ENCODE measurements at regions not wholly inside any gene's neighbourhood (a gene's known extent, or its start where the extent isn't known, plus 50 kb on each side); places are given as distances from the start of the nearest gene placed in this dataset.

DNA sequence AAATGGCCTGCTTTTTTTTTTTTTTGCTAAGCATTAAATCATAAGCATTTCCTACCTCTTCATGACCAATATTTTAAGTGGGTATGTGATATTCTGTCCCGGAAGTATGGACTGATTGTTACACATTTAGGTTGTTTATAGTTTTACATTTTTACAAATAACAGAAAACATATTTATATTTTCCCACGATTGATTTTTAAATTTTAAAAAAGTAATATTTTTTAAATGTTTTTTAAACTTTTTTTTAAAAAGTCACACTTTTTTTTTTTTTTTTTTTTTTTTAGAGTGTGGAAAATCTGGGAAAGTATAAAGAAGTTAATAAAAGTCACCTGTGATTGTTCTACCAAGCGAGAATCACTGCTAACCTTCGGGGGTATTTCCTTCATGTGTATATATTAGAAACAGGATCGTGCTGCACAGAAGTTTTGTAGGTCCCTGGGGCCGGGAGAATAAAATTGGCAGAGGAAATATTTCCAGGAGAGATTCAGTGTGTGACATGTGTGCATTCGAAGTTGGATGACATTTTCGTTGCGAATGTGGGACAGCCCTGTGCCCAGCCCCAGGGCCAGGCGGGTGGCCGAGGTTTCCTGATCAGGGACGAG, 173.1 kb downstream of the CDC5L start:
- no peak for DNase-seq

DNA sequence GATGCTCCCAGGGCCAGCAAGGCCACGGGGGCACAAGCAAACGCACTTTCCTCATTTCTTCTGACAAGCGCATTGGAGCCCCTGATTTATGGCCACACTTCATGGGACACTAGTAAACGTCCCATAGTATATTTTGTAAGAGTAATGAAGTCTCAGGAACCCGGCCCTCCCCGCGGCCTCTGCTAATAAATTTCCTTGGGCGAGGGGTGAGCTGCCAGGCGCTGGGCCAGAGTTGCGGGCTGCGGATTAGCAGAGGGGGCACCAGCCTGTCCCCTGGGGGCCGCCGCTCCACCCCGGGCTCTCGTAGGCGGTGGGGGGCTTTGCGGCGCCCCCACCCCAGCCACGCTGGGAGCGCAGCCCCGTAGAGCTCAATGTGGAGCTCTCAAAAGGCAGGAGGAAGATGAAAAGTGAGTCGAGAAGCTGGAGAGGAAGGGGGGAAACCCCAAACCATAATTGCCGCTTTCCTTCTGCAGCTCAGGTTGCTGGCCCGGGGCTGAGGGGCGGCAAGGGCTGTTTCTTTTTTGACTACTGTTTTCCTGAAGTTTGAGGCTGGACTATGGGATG, 173.6 kb downstream of the CDC5L start:
- peak; percentile 63 for DNase-seq

DNA sequence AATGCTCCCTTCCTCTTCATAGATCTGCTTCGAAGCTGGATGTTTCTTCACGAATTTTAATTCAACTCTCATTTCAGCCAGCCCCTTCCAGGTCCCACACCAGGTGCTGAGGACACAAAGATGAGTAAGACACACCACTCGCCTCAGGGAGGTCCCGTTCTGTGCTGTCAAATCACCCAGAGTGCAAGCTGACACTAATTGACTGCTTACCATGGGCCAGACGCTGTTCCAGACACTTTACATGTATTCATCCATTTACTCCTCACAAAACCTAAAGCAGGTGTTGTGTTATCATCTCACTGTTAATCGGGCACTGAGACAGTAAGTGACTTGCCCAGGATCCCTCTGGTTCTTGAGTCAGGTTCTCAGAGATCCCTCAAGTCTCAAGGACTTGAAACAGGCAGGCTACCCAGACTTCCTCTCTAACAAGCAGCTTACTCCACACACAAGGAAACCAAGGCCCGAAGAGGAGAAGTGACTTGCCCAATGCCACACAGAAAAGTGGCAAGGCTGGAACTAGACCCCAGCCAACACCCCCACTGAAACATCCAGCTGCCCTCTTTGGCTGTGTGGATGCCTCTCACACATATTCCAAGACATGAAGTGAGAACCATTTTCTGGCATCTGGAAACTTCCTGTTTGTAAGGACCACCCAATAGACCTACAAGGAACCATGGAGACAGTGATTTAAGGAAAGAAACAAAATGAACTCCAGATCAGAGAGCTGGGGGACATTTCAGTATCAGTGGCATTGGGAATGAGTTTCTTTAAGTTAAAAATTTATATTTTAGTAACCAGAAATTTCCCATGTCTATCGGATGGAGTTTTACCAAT, 174.5 kb downstream of the CDC5L start:
- DNase-seq: no peak

DNA sequence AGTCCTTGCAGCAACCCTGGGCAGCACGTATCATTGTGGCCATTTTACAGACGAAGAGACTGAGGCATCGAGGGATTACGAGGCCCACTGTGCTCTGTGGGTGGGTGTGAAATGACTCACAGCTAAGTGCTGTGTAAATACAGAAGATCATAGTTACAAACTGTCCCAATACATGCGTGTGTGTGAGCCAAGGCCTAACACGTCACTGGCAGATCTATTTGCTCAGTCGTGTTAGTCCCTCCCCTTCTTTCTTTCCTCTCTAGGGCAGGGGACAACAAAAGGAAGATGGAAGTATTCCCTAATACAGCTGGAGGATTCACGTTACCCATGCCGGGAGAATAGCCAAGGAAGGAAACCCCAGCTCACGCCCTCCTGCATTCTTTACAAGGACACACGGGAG, 175.9 kb downstream of the CDC5L start:
- DNase-seq: no peak

DNA sequence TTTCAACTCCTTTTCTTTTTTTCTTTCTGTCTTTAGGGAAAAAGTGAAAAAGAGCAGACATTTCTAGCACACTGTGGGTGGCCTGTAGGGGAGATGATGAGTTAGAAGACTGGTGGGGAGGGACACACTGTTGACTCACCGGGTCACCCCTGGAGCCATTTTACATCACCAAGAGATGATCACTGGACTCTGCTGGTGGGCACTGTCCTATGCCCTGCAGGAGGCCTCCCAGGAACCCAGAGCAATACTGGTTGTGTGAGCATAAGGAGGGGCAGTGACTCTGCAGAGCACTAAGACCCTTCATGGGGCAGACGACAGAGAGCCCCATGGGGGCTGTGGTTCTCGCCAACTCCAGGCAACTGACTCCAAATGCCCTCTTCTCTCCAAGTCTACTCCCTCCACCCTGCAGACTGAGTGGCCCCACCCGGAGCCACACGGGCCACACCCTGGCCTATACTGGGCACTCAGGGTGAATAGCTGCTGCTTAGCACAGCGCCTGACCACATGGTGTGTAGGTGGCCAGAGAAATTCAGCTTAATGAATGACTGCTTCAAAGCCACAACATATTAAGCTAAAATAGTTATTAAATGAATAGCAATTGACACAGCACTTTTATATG, 177.5 kb downstream of the CDC5L start:
- DNase-seq: no peak

DNA sequence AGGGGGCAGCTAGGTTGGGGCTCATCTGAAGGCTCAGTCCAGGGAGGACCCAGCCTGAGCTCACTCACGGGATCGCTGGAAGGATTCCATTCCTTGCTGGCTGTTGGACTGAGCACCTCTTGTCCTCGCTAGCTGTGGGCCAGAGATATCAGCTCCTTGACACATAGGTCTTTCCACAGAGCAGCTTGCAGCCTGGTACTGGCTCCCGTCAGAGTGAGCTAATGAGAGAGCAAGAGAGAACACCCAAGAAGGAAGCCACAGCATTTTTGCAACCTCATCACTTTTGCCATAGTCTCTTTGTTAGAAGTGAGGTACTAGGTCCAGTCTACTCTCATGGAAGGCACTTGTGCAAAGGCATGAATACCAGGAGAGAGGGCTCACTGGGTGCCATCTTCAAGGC, 179.9 kb downstream of the CDC5L start:
- DNase-seq: no peak

DNA sequence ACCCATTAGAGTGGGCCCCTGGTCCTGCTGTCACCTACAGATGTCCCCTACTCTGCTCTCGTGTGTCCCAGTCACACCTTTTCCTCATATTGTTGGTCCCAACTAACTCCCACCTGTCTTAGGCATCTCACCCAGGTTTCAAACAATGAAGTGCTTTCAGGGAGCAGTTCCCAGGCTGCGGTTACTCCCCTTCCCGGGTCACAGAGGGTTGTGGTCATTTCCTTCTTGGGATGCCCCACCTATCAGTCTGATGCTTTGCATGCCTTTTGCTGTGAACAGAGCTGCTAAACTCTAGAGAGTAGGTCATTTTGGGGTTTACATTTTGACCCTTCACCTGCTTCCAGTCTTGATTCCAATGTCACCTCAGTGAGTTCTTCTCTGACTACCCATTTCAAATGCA, 181.6 kb downstream of the CDC5L start:
- no peak for DNase-seq

DNA sequence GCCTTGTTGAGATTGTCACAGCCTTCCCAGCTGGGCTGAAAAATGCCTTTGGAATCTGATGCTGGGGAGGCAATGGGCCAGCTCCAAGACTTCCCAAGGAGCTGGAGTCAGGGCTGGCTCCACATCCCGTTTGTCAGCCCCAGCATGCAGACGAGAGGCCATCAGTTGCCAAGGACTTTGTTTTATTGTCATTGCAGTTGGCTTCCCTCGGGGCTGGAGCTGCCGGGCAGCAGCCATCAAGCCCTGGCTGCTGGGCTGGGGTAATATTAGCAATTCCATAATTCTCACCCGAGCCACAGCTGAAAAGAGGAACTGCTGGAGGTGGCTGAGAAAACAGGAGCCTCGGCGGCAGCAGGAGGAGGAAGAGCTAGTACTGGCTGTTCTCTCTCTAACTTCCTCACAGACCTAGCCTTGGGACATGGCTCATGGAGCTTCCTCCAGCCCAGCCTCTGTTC, 182.5 kb downstream of the CDC5L start:
- no peak for DNase-seq

DNA sequence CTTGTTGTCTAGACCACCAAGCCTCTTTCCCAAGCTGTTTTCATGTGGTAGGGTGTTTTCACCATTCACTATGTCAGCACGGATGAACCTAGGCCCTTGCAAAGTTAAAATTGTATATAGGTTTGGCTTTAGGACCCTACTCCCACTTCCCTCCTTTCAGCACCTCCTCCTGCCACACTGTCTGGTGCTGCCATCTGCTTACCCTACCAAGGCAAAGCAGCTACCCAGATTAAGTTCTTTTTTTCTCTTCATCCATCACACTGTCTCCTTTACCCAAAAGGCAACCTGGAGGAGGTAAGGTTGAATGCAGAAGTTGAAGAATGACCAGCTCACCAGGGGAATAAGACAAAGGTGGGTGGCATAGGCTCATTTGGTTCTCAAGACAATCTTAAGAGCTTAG, 184.0 kb downstream of the CDC5L start:
- no peak for DNase-seq

DNA sequence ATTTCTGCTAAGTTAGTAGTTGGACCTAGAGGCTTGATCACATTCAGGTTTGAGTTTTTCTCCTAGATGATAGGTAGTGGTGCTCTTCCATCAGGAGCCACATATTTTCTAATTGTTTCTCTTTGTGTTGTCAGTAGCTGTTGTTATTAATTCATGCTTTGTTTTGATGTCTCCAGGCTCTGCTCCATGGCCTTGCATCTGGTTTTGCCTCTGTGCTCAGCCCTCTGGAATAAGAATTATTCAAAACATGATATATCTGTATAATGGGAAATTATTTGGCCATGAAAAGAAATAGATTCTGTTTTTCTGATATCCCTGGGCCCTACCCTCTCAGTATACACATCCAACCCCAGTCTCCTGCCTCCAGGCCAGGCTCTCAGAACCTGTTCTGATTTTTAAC, 184.8 kb downstream of the CDC5L start:
- no peak for DNase-seq

DNA sequence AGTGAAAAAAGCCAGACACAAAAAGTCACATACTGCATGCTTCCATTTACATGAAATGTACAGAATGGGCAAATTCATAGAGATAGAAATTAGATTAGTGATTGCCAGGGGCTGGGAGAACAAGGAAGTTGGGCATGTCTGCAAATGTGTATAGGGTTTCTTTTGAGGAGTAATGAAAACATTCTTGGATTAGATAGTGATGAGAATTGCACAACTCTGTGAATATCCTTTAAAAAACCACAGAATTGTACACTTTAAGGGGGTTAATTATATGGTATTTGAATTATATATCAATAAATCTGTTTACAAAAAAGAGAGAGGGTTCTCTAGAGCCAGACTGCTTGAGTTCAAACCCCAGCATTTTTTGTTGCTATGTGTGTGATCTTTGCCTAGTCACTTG, 188.1 kb downstream of the CDC5L start:
- no peak for DNase-seq

DNA sequence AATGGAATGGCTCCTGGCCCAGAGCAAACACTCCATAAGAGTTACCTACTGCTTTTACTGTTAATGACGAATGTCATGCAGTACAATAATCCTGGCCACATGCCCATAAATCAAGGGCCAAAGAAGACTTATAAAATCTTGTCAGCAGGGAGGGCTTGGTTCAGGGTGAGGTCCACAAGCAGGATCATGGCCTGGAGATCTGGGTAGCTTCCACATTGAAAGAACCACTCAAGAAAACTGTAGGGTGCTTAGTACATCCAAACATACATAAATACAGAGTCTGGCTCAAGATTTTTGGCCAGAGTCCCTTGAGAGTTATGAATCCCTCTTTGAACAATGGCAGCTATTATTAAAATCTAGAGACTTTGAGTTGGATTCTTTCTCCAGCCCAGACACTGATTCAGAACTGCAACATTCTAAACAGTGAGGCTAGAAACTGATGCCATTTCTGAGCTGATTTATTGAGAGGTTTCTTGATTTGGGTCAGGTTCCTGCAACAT, 188.7 kb downstream of the CDC5L start:
- DNase-seq: no peak

DNA sequence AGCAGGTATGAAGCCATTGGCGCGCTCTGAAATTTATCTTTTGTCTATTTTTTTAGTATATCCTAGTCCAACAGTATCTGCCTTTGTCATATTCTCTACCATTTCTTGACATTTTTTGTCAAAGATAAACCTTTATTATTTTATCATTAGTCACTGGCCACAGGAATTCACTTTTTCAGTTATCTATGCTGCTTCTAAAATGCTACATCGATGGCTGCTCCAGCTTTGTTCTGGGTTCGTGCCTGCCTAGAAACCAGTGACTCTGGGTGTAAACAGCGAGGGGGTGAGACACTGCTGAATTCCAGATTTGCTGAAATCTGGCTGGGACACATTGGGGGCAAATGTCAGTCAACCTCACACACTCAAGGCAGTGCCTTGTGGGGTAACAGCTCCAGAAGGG, 193.4 kb downstream of the CDC5L start:
- DNase-seq: no peak

DNA sequence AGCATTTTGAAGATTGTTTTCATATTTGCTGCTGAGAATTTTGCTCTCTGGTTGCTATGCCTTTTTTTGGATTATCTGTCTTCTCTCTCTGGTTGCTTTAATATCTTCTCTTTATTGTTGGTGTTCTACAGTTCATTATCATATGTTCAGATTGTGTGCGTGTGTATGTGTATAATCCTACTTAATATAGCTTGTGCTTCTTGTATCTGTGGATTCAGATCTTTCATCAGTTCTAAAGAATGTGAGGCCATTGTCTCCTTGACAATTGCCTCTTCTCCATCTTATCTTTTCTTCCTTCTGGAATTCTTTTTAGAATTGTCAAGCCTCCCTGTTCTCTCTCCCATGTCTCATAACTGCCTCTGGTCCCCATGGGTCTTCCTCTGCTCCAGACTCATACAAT, 195.4 kb downstream of the CDC5L start:
- DNase-seq: no peak

DNA sequence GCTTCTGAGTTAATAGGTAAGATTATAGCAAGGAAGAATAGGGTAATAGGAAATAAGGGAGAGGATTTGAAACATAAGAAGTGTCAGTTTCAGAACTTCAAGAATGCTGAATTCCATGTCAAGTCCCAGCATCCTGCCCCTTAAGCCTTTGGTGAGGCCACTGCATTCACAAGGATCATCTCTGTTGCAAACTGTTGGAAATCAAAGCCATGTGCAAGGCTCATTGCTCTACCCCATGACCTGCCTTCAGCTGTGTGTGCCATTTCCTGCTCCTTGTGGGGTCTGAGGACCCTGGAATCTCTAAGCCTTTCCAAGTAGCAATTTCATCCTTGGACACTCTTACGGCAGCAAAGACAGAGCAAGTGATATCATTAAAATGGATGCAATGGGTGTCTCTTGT, 203.0 kb downstream of the CDC5L start:
- DNase-seq: no peak

DNA sequence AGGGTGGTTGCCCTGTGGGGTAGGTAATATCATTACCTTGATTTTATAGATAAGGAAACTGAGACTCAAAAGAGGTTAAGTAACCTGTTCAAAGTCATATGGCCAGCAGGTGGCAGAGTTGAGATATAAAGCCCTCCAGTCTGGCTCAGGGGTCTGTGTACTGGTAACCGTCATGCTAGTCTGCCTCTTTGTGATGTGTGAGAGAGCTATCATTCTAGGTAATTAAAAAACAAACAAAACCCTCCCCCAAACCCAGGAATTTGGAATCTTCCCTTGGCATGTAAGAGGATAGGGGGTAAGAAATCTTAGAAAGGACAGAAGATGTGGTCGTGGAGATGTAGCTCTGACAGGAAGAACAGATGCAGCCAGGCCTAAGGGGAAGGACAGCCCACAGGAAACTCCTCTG, 206.0 kb downstream of the CDC5L start:
- peak; percentile 14 for DNase-seq

DNA sequence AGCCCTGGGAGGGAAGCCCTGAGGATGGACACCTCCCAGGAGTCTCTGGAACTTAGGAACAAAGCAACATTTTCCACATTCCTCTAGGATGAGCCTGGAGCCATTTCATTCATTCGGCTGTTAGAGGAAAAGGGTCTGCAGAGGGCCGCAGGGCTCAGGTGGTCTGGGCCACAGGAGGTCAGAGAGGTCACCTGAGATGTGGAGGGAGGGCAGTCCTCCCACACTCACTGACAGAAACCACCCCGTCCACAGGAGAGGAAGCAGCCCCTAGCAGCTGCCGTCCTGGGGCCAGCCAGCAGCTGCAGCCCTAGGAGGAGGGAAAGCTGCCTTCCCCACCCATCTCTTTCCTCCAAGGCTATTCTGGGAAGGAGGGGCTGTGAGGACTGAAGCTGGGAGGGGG, 207.0 kb downstream of the CDC5L start:
- DNase-seq: no peak

DNA sequence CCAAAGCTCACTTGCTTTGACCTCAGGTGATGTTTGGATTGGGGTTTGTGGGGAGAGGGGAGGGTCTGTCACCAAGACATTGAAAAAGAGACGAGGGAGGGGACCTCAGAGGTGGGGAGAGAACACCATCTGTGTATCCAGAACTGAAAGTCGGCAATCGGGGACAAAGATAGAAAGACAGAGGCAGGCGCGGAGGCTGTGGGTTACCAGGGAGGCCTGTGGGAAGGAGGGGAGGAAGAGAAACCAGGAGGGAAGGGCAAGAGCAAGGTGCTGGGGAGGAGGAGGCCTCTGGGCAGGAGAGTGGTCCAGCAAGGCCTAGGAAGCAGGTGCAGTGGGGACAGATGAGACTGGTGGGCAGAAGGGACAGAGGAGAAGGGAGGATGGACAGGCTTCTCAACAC, 211.2 kb downstream of the CDC5L start:
- DNase-seq: no peak

DNA sequence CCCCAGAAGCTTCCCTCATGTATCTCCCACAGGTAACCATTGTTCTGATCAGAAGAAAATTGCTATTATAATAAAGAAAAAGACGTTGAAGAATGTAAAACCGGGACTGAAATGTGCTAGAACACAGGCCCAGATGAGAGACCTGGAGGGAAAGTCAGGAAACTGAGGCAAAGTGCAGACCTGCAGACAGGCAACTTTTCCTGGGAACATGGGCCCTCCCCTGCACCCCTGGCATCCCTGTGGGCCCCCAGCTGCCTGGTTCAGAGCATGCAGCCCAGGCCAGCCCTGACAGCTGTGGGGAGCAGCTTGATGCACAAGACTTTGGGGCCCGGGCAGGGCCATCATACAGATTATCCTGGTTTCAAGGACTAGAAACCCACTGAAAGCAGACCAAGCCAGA, 212.2 kb downstream of the CDC5L start:
- DNase-seq: no peak

DNA sequence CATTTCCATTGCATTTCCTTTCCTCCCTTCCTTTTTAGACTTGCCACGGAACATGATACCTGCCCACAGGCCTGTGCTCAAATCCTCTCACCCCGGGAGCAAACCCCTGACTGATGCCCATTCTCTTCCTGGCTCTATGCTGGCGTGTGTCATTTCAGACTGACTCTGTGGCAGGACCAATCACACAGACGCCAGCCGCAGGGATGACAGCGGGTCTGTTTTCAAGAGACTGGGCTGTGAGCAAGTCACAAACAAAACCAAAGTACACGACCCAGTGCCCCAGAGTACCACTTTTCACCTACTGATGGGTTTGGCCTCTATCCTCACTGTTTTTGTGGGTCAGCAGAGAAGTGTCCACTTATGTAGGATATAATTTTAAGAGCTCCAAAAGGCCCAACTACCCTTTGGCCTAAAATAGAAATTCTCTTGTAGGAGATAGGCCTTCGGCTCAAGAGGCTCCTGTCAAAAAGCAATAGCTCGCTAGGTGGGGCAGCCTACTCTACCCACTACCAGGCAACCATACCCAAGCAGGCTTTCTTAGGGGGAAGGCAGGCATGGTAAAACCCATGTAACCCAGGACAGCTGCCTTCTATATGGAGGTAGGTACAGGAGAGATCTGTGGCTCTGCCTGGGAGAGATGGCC, 215.7 kb downstream of the CDC5L start:
- no peak for DNase-seq

DNA sequence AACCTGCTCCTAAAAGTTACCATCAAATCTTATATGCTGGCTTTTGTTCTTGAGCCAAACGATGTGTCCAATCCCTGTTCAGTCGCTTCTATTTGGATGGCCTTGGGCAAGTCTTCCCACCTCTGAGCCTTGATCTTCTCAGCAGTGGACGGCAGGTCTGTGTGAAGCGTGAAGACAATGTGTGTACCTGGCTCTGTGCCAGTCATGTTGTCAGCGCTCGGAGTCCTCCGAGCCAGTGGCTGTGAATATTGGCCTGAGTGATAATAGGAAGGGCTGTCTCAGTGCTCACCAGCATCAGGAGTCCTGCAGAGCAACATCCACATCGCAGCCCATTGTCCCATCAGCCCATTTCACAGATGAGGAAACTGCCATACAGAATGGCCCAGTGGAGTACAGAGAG, 219.0 kb downstream of the CDC5L start:
- DNase-seq: no peak

DNA sequence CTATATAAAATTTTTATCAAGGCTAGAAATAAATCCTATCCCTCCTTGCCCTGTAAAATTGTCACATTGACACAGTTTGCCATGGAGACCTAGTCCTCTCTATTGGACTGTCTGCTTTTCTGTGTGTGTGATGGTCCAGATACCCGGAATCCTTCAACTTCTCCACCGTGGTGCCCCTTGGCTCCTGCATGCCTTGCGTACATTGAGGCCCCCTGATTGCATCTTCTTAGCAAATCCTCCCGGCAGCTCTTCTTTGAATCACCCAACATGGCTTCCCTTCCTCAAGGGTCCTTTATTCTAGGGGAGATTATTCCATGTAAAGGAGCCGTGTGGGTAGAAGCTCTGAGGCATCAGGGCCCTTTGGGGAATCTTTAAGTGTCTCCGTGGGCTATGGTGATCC, 219.5 kb downstream of the CDC5L start:
- no peak for DNase-seq

DNA sequence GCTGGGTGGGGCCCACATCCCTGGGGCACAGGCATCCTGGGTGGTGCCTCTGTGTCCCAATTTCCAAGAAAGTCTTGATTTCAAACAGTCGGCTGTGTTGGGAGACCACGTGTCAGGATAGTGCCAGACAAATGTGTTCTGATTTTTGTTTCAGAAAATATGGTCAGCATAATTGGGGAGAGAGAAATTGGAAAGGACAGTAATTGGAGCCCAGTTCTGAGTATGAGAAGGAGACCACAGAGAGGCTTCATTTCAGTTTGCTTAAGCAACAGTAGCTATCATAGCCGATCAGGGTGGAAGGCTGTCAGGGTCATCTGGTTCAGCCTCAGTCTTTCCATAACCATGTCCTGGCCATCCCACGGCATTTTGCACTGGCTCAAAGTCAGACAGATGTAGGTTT, 220.7 kb downstream of the CDC5L start:
- no peak for DNase-seq

Data from right kidney (tissue), 1 donor.